Body of pancreas (tissue), 4 donors: ENCODE measurements at regions not wholly inside any gene's neighbourhood (a gene's known extent, or its start where the extent isn't known, plus 50 kb on each side); places are given as distances from the start of the nearest gene placed in this dataset.

Source experiments
- ATAC-seq: fragments of 150-250 bp; one replicate; pipeline ENCODE4 v1.9.1; 2016
- DNase-seq, 4 donors: peaks; one replicate each; pipeline ENCODE4 v3.0.0-alpha.2; 2019
- H3K27ac ChIP-seq, 4 donors: fragments of 200-600 bp; sonication (generic); 1 replicate in 3 of 4; 2 replicates in 1 of 4; pipeline versions ENCODE4 v1.5.1 to v1.6.1; 2016 to 2019; ENCODE audit warnings: mild to moderate bottlenecking in 1 of 4, mixed read lengths in 1 of 4, moderate library complexity in 1 of 4
- H3K27me3 ChIP-seq, 2 donors: fragments of 200-600 bp; sonication (generic); one replicate each; pipeline ENCODE4 v1.6.0; 2016; ENCODE audit warnings: mild to moderate bottlenecking in 1 of 2
- H3K36me3 ChIP-seq, 2 donors: fragments of 200-600 bp; sonication (generic); replicated peaks in 1 of 2; 2 replicates each; pipeline ENCODE4 v1.5.1; 2016; ENCODE audit warnings: low read depth in 2 of 2; ENCODE audit not compliant: insufficient read depth in 1 of 2
- H3K4me1 ChIP-seq: fragments of 200-600 bp; sonication (generic); one replicate; pipeline ENCODE4 v1.6.0; 2016
- H3K4me3 ChIP-seq, 2 donors: fragments of 200-600 bp; sonication (generic); 1 replicate in 1 of 2; 2 replicates in 1 of 2; pipeline ENCODE4 v1.5.1; 2016 to 2019
- H3K9me3 ChIP-seq, 3 donors: fragments of 200-600 bp; sonication (generic); 1 replicate in 2 of 3; 2 replicates in 1 of 3; pipeline ENCODE4 v1.5.1; 2016
- POLR2A ChIP-seq, 3 donors: fragments of 450-650 bp; IDR thresholded peaks; one replicate each; pipeline ENCODE4 v1.6.1; 2016; ENCODE audit warnings: antibody characterized with exemption in 3 of 3, mild to moderate bottlenecking in 2 of 3
- WGBS, 2 donors: methylation state at CpG; one replicate each; pipeline ENCODE4 v1.1.5; 2017; 5-methylcytosine and 5-hydroxymethylcytosine counted together
- intact Hi-C: fragments of 100-400 bp; cut with DNase I; formaldehyde crosslinking; loops from one replicate; pipeline ENCODE4 v1.15.1; 2023
- TF ChIP-seq, protein P1 (sequence below), 7 experiments: fragments of 450-650 bp in 4 of 7; fragments of 200-600 bp in 3 of 7; sonication (generic) in 3 of 7; IDR thresholded peaks; one replicate each; pipeline ENCODE4 v1.5.1; 2016 to 2019; ENCODE audit warnings: antibody characterized with exemption in 7 of 7

DNA sequence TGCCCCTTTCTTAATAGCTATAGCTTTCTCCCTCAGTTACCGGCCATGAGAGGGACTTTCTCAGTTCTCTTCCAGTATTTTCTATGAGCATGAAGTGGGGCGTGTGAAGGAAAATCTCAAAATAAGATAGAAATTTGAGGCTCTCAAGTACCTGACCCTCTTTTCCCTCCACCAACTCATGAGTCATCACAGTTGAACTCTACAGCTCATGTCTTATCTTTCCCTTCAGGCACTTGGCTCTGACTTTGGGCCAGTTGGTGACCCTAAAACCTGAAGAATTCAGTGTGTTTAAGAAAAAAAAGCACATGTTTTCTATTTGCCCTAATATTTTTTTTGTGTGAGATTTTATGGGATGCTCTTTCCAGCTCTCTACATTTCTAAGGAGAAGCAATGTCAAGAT, 896.7 kb upstream of the ZEB2 start:
- 98% methylated on average over 2 of the region's 2 CpGs for WGBS, 2 donors
- TF ChIP-seq, protein P1, sequence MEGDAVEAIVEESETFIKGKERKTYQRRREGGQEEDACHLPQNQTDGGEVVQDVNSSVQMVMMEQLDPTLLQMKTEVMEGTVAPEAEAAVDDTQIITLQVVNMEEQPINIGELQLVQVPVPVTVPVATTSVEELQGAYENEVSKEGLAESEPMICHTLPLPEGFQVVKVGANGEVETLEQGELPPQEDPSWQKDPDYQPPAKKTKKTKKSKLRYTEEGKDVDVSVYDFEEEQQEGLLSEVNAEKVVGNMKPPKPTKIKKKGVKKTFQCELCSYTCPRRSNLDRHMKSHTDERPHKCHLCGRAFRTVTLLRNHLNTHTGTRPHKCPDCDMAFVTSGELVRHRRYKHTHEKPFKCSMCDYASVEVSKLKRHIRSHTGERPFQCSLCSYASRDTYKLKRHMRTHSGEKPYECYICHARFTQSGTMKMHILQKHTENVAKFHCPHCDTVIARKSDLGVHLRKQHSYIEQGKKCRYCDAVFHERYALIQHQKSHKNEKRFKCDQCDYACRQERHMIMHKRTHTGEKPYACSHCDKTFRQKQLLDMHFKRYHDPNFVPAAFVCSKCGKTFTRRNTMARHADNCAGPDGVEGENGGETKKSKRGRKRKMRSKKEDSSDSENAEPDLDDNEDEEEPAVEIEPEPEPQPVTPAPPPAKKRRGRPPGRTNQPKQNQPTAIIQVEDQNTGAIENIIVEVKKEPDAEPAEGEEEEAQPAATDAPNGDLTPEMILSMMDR (IDR thresholded peaks at IDR 0.05), result no peak
- no peak for TF ChIP-seq POLR2A (IDR thresholded peaks at IDR 0.05)
- no peaks in the 10 kb centered on the region for H3K27me3 ChIP-seq
- no peak for ATAC-seq
- DNase-seq, result no peak
- H3K9me3 ChIP-seq, result no peaks in the 10 kb centered on the region
- H3K27ac ChIP-seq, result no peak overlapping the region
- H3K4me1 ChIP-seq, result no peaks in the 10 kb centered on the region
- no peaks in the 10 kb centered on the region for H3K36me3 ChIP-seq
- no peak overlapping the region for H3K4me3 ChIP-seq
- intact Hi-C loops, result no loop called here

DNA sequence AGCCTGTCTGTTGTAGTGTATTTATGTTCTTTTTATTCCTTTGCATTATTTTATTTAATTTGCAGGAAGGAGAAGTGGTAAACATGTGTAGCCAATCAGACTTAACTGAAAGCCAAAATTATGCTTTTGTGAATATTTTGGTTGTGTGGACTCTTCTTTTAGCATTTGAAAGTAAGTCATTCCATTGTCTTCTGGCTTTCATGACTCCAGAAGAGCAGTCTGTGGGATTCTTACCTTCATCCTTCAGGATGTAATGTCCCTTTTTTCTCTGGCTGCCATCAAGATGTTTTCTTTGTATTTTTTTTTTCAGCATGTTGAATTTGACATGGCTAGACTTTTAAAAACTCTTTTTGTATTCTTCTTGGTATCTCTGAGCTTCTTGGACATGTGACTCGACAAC, 895.2 kb upstream of the ZEB2 start:
- no peak for ATAC-seq
- TF ChIP-seq POLR2A (IDR thresholded peaks at IDR 0.05), result no peak
- TF ChIP-seq, protein P1 (IDR thresholded peaks at IDR 0.05), result no peak
- WGBS, 2 donors, result 88 to 92% methylated on average over 1 of the region's 1 CpG

DNA sequence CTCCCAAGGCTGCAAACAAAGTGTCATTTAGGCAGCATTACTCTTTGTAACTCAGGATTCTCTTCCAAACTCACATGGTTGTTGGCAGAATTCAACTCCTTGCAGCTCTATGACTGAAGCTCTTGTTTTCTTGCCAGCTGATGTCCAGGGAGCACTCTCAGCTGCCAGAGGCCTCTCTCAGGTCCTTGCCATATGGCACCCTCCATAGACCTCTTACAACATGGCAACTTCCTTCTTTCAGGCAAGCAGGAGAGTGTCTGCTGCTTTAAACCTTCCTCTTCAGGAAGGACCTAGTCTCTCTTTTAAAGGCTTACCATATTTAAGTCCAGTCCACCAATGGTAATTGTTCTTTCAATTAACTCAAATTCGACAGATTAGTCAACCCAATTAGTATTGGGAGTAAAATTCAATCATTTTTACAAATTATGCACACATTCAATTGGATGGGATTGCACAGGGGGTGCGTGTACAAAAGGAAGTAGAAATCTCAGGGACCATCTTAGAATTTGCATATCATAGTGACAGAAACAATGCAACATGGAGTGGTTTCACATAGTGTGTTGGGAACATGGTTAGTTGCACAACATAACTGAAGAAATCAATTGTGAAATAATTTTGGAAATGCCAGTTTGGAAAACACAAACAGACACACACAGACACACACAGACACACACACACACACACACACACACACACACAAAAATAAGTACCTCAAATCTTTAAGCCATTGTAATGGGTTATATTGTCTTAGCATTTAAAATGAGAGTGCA, 893.5 kb upstream of the ZEB2 start:
- WGBS, 2 donors, result 69 to 73% methylated on average over 2 of the region's 2 CpGs
- H3K27ac ChIP-seq, result no peak overlapping the region
- TF ChIP-seq, protein P1 (IDR thresholded peaks at IDR 0.05), result no peak
- no peak for TF ChIP-seq POLR2A (IDR thresholded peaks at IDR 0.05)
- no peaks in the 10 kb centered on the region for H3K4me1 ChIP-seq
- no peak overlapping the region for H3K4me3 ChIP-seq
- DNase-seq (no peak), ATAC-seq (no peak)
- no peaks in the 10 kb centered on the region for H3K9me3 ChIP-seq
- no peaks in the 10 kb centered on the region for H3K36me3 ChIP-seq
- intact Hi-C loops, result no loop called here
- H3K27me3 ChIP-seq, result no peaks in the 10 kb centered on the region

More for the DNA sequence above, 895.2 kb upstream of the ZEB2 start:
- Histone ChIP-seq H3K4me1 (no peaks in the 10 kb centered on the region), H3K9me3 (no peaks in the 10 kb centered on the region), H3K27me3 (no peaks in the 10 kb centered on the region), H3K27ac (no peak overlapping the region), H3K36me3 (no peaks in the 10 kb centered on the region), H3K4me3 (no peak overlapping the region)
- no peak for DNase-seq
- intact Hi-C loops, result no loop called here

DNA sequence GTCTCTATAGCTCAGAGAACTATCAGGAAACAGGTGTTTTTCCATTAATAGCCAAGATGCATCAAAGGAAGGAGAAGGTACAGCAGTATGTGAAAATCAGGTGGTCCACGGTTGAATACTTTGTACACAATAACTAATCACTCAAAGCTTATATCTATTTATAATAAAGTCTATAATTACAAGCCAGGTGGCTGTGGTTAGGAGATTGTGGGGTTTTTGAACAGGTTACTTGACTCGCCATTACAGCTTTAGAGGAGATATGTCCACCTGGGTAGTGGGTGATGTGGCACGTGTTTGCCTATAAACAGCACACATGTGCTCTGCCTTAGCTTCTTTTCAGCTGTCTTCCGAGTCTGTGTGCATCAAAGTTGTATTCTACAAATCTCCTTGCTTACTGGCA, 892.2 kb upstream of the ZEB2 start:
- DNase-seq (no peak), ATAC-seq (no peak)
- intact Hi-C loops, result no loop called here
- Histone ChIP-seq H3K27me3 (no peaks in the 10 kb centered on the region), H3K27ac (no peak overlapping the region), H3K4me3 (no peak overlapping the region), H3K9me3 (no peaks in the 10 kb centered on the region), H3K4me1 (no peaks in the 10 kb centered on the region), H3K36me3 (no peaks in the 10 kb centered on the region)
- 78 to 82% methylated on average over 4 of the region's 4 CpGs for WGBS, 2 donors
- TF ChIP-seq, protein P1 (IDR thresholded peaks at IDR 0.05), result no peak
- TF ChIP-seq POLR2A (IDR thresholded peaks at IDR 0.05), result no peak

DNA sequence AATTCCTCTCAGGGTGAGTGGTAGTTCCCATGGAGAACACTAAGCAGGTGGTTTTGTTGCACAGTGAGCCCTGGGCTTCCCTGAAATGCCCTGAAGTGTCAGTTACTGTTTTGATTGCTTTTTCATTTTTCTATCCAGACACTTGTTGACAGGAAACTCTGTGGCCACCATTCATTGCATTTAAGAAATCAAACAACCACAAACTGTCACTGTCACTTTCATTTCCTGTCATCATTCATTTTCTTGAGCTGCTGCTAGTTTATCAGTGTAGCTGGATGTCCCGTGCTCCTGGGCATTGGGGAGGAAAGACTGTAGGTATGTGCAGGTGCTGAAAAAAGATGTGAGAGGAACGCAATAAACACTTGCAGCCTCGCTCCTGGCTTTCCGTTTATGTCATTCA, 891.6 kb upstream of the ZEB2 start:
- no peak for ATAC-seq
- no peaks in the 10 kb centered on the region for H3K36me3 ChIP-seq

More for the DNA sequence above, 891.6 kb upstream of the ZEB2 start:
- Histone ChIP-seq H3K4me3 (no peak overlapping the region), H3K4me1 (no peaks in the 10 kb centered on the region), H3K27me3 (no peaks in the 10 kb centered on the region), H3K27ac (no peak overlapping the region), H3K9me3 (no peaks in the 10 kb centered on the region)
- TF ChIP-seq, protein P1 (IDR thresholded peaks at IDR 0.05), result no peak
- no peak for TF ChIP-seq POLR2A (IDR thresholded peaks at IDR 0.05)
- intact Hi-C loops, result no loop called here
- DNase-seq, result no peak
- WGBS, 2 donors, result 63 to 80% methylated on average over 4 of the region's 4 CpGs
